NCI-H774 (cell line): ENCODE measurements at regions not wholly inside any gene's neighbourhood (a gene's known extent, or its start where the extent isn't known, plus 50 kb on each side); places are given as distances from the start of the nearest gene placed in this dataset.

ENCODE experiments used
- DNase-seq: peaks from one replicate; lab custom pipeline; 2025; lab: John Stamatoyannopoulos, UW

GRCh38 chr5:161235569-161235968, 311.0 kb downstream of the GABRB2 start:
- no peak for DNase-seq

GRCh38 chr5:161233553-161233952, 313.0 kb downstream of the GABRB2 start:
- no peak for DNase-seq

- DNase-seq: peak; percentile 76
These were observed 316.3 kb downstream of the GABRB2 start for GRCh38 chr5:161230221-161230620.

DNA sequence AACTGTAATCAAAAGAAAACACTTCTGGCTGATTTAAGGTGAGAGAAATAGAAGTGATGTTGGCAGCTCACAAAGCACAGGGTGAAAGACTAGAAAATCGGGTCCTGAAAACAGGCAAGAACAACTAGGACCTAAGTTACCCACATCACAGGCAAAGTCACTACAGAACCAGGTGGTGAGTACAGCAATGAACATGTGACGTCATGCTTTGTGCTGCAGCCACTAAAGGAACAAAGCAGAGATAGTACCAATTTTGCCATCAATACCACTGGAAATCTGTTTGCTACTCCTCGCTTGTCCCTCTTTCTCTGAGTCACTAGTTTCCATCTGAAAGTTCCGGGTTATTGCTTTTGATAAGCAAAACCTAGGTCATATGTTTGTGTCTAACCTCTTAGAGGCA, 326.7 kb downstream of the GABRB2 start:
- DNase-seq: no peak

DNA sequence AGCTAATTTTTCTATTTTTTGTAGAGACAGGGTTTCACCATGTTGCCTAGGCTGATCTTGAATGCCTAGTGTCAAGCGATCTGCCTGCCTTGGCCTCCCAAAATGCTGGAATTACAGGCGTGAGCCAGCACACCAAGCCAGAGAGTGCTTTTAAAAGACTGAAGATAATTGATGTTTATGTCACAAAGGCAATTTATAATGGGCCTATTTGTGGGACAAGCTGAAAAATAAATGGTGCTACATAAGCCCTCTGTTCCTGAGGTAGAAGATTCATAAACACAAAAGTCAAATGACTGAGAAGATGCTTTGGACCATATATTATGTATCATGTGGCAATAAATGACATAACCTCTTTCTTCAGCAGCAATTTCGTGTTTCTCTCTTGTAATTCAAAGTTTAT, 329.6 kb downstream of the GABRB2 start:
- DNase-seq: no peak

- DNase-seq: no peak
These were observed 334.3 kb downstream of the GABRB2 start for GRCh38 chr5:161212123-161212712.

- no peak for DNase-seq
These were observed 345.0 kb downstream of the GABRB2 start for GRCh38 chr5:161201558-161201957.

DNA sequence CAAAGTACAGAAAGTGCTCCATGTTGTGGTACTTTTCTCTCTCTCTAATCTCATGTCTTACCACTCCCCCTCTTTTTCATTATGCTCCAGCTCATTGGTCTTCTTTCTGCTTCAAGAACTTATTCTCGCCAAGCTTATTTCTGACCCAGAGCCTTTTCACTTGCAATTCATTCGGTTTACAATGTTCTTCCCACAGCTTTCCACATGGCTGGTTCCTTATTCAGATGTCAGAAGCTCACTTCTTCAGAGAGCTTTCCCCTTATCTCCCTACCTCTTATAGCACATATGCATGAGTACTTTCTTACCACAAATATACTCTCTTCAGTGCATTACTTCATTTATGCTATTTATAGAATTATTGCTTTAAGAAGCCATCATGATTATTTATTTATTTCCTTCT, 338.8 kb upstream of the ATP10B start:
- no peak for DNase-seq

DNA sequence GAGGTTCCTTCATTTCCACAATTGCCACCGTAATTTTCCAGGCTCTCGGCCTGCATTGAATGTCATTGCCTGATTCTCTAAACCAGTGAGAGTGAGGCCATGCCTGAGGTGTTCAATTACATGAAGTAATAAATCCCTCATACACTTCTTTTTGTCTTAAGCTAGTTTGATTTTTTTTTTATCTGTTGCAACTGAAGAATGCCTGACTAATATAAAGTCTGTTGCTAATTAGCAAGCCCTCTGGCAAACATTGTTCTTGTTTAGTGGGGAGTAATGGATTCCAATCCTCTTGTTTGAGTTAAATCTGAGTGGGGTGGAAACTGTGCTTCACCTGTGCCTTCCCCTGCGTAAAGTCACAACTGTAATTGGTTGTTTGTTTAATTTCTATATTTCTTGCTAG, 338.1 kb upstream of the ATP10B start:
- DNase-seq: no peak

DNA sequence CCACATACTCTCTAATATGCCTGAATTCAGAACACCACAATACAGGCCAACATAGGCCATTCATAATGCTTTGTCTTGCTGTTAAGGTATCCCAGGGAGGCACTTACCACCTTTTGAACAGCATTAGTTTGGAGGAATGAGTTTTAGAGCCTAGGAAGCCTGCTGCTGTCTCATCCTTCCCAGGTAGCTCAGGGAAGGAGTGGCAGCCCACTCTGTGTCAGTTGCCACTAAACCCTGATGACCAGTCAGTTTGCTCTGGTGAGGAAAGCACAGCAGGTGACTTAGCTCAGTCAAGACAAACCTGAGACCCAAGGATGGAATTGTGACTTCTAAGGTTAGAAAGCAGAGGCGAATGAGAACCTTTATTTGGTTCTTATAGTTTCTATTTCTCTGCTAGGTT, 337.4 kb upstream of the ATP10B start:
- DNase-seq: no peak

DNA sequence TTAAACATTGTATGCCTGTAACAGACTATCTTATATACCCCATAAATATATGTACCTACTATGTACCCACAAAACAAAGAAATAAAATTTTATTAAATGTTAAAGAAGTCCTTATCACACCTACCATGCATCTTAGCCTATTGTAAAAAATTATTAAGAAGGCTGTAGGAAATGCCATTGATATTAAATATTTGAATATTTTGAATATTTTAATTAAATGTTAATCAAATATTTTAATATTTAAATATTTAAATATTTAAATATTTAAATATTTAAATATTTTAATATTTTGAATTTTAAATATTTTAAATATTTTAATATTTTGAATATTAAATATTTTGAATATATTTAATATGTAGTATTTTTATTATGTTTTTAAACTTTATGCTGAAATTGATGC, 331.5 kb upstream of the ATP10B start:
- DNase-seq: no peak

- DNase-seq: no peak
These were observed 324.2 kb upstream of the ATP10B start for GRCh38 chr5:161176221-161176620.

DNA sequence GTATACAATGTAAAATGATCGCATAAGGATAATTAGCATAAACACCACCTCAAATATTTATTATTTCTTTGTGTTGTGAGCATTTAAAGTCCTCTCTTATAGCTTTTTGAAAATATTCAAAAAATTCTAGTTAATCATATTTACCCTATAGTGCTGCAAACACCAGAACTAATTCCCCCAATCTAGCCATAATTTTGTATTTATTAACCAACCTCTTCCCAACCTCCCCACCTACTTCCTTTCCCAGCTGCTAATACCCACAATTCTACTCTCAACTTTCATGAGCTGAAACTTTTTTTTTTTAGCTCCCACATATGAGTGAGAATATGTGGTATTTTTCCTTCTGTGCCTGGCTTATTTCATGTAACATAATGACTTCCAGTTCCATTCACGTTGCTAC, 317.8 kb upstream of the ATP10B start:
- no peak for DNase-seq

DNA sequence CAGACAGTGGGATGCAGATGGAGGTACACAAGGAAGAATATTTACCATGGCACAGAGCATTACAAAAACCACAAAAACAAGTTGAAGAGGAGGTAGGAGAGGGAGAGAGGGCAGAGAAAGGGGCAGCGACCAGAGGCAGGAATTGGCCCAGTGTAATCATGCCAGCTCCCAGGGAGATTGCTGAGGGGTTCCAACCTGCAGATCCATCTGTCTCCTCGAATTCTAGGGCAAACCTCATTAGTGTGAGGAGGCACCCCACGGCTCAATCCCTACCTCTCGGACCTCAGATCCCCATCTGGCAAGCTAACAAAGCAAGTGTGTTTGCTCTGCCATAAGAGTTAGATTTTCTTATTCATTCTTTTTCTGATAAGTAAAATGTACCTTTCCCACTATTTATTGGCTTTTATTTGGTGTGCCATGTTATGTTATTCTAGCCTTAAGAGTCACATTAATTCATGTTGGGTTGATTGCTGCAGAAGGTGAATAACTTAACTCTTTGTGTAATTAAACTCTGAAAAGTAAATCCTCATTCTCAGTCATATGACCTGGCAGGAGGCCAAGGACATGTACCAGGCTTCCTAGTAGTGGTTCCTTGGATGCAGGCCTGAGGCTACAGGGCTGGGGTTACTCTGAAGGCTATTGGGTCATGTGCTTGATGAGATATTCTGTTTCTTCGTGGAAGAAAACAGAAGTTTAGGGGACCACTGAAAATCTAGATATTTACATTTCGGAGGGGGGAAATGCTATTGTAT, 315.2 kb upstream of the ATP10B start:
- DNase-seq: no peak

- DNase-seq: no peak
These were observed 314.1 kb upstream of the ATP10B start for GRCh38 chr5:161165998-161166660.

DNA sequence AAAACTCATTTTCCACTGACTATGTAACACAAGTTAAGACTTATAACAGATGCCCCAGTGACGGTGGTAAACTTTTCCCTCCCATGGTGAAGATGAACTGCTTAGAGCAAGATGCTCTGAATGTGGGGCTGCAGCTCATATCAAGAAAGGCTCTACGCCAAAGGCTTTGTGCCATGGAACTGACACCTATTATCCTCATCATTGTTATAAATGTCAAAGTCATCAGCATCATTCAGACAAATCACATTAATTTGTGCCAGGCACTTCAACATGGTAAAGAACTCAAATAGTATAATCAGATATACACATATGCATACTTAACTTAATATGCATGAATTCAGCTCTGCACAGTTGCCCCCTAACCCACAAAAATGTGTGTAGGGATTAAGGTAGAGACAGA, 305.9 kb upstream of the ATP10B start:
- no peak for DNase-seq

DNA sequence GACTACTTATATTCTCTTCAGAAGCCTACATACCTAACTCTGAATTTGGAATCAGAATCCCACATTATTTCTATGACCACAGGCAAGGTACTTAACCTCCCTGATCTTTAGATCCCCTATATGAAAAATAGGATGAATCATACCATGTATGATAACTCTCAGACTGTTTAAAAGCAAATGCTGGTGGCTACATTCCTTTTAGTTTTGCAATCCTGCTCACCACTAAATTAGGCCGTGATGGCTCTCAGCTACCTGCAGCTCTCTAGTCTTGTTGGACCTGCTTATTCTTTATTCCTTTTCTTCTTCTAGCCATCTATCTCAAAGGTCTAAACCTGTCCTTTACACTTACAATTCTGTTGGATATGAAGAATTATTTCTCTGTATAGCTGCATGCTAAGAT, 303.4 kb upstream of the ATP10B start:
- no peak for DNase-seq

GRCh38 chr5:161152415-161152940, 300.5 kb upstream of the ATP10B start:
- no peak for DNase-seq

- no peak for DNase-seq
These were observed 298.5 kb upstream of the ATP10B start for GRCh38 chr5:161150441-161150988.

DNA sequence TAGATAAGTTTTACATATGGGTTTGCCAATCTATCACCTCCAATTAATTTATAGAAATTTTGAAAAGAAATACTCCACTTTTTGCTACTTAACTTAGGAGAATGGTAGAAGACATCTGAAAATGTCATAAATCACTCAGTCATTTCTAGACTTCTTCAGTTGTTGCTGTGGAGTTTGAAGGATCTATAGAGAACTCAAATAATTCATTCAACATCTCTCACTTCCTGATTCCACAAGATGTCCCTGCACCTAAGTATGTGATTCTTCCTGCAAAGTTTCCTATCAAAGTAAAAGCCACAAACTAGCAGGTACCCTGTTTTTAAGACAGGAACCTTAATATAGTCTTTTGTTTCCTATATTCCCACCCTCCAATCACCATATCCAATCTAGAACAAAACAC, 297.1 kb upstream of the ATP10B start:
- no peak for DNase-seq

DNA sequence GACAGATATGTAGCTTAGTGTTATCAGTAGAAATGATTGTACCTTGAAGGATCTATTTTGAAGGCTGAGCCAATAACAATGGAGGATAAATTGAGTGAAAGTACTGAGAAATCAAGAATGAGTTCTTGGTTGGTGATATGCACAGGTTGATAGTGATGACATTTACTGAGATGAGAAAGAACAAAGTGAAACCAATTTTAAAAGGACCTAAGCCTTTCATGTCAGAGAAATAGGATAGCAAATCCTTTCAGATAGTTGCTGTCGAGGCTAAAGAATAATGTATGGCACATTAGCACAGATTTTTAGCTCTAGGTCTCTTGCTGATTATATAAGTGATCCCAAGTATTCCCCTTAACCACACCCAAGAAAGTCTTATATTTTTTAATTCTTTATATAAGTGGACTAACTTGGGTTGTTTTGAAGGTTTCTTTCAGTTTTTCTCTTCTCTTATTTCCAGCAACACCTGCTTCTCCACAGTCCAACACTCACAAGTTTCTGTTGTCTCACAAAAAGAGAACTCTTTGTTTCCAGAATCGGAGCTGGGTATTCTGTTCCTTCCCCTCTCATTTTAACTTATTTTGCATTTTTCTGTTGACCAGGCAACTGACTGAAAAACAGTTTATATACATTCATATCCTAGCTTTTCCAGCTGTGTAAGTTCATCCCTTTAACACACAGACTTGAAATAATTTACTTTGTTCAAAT, 286.9 kb upstream of the ATP10B start:
- no peak for DNase-seq

- no peak for DNase-seq
These were observed 282.9 kb upstream of the ATP10B start for GRCh38 chr5:161134956-161135355.
